NCI-H1436 (cell line): ENCODE measurements at regions not wholly inside any gene's neighbourhood (a gene's known extent, or its start where the extent isn't known, plus 50 kb on each side); places are given as distances from the start of the nearest gene placed in this dataset.
"Not testable (repeated sequence)": the region's sequence is repeated elsewhere in the genome, so short reads cannot be mapped to it uniquely, and the experiment has no call there.

ENCODE experiments used
- DNase-seq: peaks from one replicate; lab custom pipeline; 2025; lab: John Stamatoyannopoulos, UW

DNA sequence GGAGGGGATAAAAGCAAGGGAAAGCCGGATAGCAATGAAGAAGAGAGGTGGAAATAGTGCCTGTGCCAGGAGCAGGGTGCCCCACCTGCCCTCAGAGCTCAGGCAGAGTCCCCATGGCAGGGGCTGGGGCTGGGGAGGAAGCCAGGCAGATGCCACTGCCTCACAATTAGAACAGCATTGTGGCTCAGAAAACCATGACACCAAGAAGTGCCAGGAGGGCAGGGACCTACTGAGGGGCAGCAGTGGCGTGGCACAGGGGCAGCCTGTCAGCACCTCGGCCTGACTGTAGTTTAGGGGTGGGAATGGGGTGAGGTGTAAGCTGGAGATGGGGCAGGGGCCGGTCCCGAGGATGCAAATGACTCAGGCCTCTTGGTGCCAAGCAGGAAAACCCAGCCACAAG lies 532.1 kb upstream of the B3GAT1 start:
- DNase-seq, result no peak

DNA sequence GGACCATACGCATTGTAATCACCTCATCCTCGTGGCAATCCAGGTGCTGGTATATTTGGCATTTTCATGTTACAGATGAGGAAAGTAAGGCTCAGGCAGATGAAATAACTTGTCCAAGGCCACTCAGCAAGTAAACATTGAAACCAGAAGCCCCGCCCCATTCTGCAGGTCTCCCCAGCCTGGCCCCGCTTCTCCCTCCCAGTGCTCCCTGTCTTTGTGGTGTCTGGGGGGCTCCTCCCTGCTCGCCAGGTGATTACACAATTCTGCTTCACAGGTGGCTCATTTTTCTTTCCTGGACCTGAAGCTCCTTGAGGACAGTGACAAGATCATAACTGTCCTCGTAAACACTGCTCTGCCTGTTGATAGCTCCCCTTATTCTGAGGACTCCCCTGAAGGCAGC lies 531.5 kb upstream of the B3GAT1 start:
- no peak for DNase-seq

DNA sequence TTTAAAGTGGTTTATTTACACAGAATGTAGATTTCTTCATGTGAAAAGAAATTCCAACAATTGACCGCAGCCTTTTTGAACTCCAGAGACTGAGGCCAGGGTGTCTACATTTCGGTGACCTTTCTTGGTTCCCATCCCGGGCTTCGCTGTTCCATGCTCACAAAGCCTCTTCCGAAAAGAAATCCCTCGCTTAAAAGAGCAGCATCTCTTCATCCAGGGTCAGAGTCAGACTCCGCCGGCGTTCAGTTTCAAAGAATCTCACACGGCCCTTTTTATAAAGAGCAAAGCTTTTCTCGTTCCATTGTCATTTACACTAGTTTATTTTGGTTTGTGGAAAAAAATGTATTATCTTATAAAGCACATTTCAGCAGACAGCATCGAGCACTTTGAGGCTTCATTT lies 530.6 kb upstream of the B3GAT1 start:
- DNase-seq, result no peak

DNA sequence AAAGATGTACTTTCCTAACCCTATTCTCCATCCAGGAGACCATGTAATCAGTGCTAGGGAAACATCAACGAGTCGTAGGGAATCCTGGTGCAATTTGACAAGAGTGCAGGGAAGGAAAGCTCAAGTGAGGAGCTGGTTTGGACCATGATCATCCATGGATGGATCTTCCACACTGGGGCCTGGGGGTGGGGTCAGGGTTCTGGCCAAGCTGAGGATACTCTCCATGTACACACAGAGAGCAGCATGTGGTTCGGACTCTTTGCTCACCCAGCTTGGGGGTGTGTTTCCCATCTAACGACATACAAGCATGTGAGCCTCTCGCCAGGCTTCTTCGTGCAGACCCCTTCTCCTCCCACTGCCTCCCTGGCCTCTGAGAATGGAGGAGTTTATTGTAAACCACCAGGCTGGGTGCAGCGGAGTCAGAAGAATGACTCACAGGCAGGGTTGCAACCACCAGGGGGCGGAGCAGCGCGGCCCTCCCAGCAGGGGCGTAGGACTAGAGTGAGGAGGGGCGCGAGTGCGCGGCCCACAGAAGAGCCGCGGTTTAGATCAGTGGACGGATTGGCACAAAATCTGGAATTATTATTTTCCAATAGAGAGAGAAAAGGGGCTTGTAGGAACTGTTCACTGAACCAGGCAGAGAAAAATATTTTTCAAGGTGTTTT lies 530.0 kb upstream of the B3GAT1 start:
- DNase-seq, result not testable (repeated sequence)

DNA sequence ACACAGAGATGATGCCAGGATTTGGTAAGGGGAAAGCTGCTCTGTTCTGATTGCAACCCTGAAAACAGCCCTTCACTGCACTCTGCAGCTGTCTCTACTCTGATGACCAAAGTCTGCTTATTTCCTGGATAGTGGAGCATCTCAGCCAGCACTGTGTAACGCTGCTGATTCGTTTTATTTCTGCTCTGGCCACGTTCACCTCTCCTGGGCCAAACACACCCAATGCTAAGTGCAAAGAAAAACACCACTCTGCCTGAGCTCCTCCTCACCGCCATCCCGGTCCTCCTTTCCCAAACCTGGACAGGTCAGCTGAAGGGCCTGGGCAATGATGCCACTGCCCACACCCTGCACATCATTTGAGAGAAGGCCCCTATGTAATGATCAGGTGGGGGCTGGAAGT lies 529.3 kb upstream of the B3GAT1 start:
- no peak for DNase-seq

DNA sequence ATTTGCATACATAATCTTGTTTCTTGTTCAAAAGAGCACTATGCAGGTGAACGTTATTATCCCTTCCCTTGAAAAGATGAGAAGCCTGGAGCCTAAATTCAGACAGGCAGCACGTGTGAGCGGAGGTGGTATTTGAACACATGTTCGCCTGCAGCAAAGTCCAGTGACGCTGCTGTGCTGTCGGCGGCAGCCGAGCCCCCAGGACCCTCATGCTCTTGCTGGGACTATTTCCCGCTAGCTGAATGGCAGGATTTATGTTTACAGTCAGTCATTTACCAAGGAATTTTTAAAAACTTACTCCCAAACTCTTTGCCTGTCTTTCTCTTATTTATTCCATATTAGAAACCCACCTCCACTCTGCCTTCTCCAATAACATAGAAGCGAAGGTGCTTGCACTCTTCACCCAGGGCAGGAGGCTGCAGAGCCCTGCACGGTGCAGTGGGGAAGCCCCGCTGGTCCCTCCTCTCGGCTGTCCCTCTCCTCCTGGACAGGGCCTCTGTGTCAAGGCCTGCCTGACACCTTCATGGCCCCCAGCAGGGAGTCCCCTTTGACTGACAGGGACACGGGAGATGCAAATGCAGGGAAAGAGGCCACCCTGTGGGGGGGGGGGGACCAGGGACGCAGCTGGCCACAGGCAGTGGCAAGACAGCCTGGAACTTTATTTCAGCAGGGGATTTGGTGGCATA lies 528.5 kb upstream of the B3GAT1 start:
- no peak for DNase-seq

DNA sequence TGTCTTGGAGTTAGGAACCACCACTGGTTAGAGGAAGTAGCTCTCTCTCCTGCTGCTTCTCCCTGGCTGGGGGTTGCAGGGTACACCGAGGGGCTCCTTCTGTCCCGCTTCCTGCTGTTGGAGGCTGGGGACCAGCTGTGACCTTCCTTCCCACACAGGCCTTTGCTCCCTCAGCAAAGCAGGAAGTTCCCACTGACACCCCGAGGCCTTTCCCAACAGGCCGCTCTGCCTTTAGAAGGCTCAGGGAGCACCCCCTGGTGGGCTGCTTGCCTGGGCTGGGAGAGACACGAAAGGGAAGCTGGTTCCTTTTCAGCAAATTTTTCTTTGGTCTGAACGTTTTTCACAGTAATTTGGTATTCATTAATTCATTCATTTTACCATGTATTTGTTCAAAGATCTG lies 527.9 kb upstream of the B3GAT1 start:
- DNase-seq, result no peak

DNA sequence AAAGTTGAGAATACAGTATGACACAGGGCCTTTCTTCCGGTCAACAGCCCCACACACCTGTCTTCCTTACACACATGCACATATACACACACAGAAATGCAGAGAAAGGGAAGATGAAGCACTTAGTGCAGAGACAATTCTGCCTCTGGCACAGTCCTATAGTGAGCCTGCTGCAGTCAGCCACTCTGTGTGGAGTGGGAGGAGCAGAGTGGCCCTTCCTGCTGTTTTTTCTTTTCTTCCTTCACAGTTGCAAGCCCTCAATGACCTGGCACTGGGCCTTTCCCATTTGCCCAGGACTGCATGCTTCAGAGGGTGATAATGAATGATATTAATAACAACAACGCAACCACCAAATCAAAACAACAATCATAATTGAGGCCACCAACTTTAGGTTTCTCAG lies 527.0 kb upstream of the B3GAT1 start:
- no peak for DNase-seq

DNA sequence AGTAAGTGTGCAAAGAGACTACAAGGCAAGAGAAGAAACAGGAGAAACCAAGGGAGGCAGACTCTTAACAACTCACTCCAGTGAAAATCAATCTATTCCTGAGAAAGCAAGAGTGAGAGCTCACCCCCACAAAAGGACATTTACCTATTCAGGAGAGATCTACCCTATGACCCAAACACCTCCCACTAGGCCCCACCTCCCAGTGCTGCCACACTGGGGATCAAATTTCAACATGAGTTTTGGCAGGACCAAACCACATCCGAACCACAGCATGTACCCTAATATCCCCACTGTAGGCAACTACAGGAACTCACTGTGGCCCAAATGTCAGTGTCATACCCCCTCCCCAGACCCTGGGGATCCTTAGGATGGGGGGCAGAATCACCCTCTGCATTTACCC lies 526.2 kb upstream of the B3GAT1 start:
- DNase-seq, result no peak

DNA sequence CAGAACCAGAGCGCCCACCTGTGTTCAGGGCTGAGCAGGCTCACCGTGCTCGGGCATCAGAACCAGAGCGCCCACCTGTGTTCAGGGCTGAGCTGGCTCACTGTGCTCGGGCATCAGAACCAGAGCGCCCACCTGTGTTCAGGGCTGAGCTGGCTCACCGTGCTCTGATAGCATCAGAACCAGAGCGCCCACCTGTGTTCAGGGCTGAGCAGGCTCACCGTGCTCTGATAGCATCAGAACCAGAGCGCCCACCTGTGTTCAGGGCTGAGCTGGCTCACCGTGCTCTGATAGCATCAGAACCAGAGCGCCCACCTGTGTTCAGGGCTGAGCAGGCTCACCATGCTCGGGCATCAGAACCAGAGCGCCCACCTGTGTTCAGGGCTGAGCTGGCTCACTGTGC lies 525.2 kb upstream of the B3GAT1 start:
- DNase-seq, result not testable (repeated sequence)

DNA sequence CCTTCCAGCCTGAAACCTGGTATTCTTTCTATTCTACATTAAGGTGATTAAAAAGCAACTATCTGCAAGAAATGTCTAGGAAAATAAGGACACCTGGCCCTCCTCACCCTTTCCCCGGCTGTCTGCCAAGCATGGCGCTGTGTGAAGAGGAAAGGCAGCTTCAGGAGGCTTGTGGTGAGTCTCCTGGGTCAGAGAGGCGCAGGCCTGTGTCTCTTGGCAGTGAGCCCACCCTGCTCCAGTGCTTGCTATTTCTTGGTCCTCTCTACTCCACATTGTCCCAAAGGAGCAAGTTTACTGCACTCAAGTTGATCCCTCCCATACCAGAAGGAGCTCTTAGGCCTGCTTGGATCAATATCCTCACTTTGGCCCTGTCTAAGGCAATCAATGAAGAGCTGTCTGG lies 520.7 kb upstream of the B3GAT1 start:
- no peak for DNase-seq

DNA sequence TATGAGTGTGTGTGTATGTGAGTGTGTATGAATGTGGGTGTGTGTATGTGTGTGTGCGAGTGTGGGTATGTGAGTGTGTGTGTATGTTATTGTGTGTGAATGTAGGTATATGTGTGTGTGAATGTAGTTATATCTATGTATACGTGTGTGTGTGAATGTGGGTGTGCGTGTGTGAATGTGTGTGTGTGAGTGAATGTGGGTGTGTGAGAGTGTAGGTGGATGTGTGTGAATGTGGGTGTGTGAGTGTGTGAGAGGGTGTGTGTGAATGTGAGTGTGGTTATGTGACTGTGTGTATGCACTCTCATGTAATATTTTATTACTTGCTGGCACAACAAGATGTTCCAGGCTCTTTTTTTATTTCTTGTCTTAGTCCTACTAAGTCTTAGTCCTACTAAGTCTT lies 513.4 kb upstream of the B3GAT1 start:
- no peak for DNase-seq

DNA sequence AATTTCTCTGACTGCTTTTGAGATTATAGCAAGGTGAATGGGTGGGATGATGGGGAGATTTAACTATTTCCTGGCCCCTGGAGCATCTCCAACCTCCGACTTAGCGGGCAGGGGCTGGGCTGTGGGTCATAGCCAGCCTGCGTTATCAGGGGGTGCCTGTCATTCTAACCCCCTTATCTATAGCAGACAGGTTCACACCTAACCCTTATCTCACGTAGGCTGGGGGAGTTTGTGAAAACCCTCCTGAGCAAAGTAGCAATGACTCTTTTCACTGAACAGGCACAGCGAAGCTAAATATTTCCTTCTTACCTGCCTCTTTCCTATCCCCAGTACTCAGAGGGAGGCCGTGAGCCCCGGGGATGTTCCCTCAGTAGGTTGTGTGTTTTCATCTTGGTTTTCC lies 511.4 kb upstream of the B3GAT1 start:
- no peak for DNase-seq

DNA sequence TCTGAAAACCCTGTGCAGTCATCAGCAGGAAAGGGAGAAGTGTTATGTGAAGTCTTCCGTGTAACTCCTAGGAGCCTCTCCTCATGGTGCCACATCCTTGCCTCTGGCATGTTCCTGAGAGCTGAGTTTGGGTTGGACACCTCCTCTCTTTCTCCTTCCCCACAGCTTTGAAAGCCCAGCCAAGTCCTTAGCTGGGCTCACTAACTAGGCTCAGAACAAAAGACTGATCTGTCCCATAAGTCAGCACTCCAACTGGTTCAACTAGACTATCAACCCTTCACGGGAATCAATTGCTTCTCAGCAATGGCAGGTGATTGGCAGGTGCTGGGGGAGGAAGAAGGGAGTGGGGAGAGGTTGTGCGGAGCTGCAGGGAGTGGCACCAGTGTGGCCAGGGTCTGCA lies 509.9 kb upstream of the B3GAT1 start:
- DNase-seq, result no peak

DNA sequence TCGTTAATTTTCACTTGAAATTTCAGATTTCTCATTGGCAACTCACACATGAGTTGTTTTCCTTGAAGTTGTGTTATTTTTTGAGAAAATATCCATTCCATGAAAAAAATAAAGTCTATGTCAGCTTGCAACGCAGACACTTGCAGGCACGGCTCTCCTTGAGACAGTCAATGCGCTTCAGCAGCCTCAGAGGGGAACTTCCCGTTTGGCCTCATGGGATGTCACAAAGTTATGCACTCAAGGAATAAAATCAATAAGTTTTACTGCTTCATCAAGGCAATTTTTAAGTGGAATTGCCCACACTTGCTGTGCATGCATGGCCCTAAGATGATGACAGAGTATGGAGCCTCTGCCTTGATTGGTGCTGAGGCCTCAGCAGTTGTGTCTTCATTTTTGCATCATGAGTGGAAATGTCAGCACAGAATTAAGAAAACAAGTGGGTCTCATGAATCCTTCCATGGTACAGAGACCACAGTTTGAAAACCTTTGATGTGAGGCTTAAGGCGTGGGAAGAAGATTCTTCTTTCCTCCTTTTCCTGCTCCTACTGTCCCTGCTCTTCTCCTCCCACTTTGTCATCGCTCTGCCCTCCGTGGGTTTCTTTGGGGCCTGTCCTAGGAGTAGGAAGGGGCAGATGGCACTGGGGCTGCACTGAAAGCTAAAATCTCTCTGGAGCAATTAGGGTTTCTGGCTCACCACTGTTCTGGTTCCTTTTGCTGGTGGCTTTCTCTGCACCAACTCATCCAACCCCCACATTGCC lies 509.0 kb upstream of the B3GAT1 start:
- no peak for DNase-seq

DNA sequence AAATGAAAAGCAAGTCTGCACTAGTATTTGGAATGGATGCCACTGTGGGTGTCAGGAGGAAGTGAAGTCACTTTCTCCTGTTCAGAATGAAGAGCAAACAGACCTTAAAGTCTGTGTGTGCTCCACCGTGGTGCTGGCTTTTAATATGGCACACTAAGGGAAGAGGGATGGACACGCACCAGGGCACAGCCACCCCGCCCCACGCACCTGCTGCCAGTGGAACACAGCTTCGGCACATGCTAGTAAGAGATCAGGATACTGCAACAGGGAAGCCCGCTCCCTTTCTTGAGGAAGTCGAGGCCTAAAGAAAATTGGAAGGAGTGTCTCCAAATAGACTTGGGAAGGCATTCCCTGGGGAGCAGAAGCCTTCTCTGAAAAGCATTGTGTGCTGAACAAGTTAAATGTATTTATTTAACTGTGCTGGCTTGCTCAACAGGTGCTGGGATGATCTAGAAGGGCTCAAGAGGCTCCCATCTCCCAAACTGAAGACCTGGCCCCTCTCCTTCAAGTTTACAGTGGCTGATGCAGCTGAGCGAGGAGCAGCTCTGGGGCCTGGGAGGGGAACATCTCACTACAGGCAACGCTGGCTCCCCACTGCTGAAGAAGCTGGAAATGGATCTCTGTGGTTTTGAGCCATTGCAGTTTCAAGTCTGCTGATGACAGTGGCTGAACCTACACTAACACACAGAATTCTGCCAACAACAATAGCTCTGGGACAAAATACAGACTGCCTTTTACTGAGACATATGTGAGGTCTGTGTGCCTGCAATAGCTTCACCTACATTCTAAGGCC lies 504.6 kb upstream of the B3GAT1 start:
- DNase-seq, result no peak

DNA sequence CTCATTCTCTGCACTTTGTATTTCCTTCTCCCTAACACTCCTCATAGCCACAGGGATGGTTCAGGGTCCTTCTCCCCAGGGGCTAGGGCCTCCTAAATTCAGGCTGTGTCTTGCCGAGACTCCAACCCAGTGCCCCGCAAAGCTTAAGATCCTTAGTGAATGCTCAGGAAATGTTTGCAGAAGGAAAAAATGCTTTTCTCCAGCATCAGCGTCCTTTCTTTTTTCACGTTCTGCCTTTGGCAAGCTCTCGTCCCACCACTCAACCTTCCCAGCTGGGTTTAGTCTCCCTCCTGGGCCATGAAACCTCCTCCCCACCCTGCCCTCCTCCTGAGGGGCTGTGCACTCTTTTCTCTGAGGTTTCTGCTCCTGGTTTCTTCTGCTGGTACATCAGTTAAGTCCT lies 503.8 kb upstream of the B3GAT1 start:
- no peak for DNase-seq

DNA sequence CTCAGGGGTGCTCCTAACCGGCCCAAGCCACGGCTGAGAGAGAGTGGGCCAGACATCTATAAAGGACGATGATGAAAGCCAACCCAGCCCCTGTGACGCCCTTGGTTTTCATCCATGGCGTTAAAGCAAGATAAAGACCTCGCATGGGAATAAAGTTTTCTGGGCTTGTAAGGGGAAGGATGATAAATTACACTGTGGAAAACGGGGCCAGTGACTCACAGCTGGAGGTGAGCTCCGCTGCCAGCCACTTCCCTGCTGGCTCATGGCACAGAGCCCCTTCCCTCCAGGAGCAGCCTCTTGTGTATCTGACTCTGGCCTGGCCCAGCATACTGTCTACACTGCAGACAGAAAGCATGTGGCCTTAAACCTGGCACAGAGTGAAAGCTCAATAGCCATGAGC lies 503.2 kb upstream of the B3GAT1 start:
- no peak for DNase-seq

DNA sequence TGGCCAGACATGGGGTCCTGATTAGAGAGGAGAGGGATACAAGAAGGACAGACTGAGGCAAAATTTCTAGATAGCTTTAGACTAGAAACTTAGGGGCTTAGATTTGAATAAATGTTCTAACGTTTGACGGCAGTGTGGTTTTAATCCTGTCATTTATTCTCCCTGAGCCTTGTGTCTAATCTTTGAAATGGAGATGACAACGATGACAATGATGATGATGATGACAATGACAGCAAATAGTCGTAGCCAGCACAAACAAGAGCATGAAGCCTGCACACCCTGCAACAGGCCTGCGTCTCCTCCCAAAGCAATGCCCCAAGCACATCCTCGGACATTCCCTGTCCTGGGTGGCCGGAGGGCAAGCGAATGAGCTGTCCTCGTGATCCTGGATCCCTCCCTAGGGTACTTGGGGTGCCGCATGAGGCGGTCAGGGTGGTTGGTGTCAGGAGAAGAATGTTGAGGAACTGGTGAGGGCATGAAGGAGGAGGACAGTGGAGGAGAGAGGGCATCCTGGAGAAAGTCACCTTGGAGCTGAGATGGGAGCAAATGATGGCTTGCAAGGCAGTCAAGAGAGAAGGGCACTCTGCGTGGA lies 502.1 kb upstream of the B3GAT1 start:
- DNase-seq, result no peak

DNA sequence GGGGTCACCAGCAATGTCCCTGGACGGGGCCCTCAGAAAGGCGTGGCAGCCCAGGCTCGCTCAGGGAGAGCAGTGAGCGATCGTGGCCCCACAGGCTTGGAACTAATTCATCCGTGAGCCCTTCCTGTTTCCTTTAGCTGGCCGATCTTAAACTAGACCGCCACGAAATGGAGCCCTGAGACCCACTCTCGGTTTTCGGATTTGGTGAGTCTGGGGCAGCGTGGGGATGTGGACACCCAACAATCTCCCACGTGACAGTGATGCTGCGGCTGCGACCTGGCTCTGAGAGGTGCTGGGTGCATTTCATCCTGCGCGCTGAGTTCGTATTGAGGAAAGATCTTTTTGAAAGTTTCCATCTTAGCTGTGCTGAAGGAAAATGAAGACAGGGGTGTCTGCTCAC lies 501.3 kb upstream of the B3GAT1 start:
- DNase-seq, result no peak

DNA sequence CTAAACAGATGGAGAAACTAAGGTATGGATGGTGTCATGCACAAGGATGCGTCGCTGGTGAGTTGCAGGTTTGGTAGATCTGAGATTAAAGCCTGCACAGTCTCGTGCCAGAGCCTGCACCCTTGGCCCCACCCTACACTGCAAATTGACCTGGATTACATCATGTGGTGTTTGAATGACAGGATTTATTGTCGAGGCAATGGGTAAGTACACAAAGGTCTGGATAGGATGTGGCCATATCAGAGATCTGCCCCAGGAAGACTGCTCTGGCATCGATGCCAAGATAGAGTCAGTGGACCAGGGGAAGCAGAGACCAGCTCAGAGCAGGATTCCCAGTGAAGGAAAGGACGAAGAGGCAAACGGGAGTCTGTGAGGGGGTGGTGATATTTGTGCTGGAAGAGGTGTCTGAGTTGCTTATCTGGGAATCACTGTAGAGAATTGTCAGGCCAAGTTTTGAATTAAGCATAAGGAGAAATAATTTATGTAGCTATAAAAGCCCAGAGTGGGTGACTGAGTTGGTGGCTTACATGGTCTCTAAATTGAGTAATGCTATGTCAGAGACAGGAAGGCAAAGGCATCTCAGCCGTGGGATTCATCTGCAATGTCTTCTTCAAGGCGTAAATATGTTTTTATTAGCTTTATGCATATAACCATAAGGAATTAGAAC lies 499.6 kb upstream of the B3GAT1 start:
- no peak for DNase-seq

DNA sequence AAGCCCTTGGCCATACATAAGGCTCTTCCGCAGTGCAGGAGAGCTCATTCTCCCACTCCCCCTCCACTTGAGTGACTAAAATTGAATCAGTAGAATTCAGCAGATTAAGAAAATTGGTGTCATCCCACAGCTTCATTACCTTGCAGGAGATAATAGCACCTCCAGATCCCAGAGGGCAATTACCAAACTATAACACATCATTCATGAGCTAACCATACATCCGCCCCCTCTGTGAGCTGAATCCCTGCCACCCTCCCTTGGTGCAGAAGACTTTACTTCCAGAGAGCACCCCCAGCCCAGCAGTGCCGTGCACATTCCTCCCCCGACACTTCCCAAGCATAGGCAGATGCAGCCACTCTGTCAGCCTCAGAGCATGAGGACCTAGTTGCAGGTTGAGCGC lies 496.5 kb upstream of the B3GAT1 start:
- no peak for DNase-seq
